ENCODE measurements at regions not wholly inside any gene's neighbourhood (a gene's known extent, or its start where the extent isn't known, plus 50 kb on each side); places are given as distances from the start of the nearest gene placed in this dataset.

GRCh38 chr3:110528305-110529121 lies 543.1 kb upstream of the NECTIN3 start:
- DNase-seq (ENCODE audit: low read depth in 3 of 3): no peak

DNA sequence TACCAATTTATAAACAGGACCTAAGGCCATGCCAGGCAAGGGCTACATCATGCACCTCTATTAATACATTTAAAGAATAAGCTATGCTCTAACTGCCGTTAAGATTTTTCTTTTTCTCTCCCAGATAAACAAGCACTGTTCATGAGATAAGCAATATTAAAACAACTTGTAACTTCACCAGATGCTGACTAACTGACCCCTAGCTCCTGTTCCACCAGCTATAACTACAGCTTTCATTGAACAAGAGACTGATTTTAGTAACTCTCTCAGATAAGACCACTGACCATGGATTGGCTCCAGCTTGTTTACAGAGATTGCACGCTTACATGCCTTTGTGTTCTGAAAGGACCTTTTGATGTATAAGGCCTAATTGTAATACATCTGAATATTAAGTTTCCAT lies 540.7 kb upstream of the NECTIN3 start:
- DNase-seq (ENCODE audit: low read depth in 3 of 3): no peak

- DNase-seq (ENCODE audit: low read depth in 3 of 3): no peak
Measured at GRCh38 chr3:110533089-110533488, 538.5 kb upstream of the NECTIN3 start.

DNA sequence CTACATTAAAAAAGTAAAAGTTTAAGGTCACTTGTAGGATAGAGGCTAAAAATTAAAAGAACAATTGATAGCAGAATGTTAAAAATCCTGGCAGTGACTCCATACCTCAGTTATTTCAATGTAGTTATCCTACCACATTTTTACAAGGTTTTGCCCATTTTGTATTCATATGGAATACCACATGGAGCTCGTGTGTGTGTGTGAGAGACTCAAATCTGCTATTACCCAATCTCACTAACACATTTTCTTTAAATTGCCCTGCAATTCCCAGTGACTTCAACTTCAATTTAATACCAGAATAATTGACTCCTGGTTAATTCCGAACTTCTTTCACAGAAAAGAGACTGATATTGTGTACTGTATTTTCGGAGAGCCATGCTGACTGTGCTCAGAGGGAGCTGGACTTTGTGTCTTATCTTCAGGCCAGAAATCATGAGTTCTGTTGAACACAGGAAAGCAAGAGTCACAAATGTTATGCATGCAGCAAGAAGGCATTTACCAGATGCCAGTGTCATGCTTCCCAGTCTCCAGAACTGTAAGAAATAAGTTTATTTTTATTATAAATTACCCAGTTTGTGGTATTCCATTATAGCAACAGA lies 529.0 kb upstream of the NECTIN3 start:
- DNase-seq (ENCODE audit: low read depth in 3 of 3): no peak

DNA sequence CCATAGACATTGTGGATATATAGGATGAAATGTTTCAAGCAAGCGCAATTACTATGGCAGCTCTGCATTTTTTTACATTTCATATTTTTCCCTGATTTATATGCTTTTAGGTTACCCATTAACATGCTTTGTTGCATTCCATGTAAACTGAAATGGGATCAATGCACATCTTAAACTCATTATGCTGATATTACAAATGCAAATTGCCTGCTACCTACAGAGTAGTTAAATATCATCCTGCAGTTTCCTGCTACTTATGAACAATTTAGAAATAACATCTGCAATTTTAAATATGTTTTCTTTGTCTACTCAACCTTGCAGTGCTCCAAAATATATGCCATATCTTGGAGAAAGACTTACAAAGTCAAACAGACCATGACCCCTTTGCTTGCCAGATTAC lies 526.9 kb upstream of the NECTIN3 start:
- no peak for DNase-seq (ENCODE audit: low read depth in 3 of 3)

GRCh38 chr3:110550511-110550910 lies 521.1 kb upstream of the NECTIN3 start:
- DNase-seq (ENCODE audit: low read depth in 3 of 3): no peak

DNA sequence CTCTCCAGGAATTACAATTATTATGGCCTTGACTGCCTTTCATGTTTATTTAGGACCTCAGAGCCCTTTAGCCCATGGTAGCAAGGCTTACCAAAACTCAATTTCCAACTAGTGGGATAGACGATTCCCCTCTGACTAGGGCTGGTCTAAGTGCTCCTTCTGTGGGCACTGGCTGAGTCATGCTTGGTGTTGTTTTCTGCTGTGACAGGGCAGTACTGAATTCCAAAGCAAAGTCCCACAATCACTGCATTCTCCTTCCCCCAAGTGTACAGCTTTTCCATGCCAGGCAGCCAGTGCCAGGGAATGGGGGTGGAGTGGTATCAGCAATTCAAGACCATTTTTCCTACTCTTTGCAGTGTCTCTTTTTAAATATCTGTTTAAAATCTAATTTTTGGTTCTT lies 509.0 kb upstream of the NECTIN3 start:
- DNase-seq (ENCODE audit: low read depth in 3 of 3): no peak

GRCh38 chr3:110564674-110565073 lies 506.9 kb upstream of the NECTIN3 start:
- DNase-seq (ENCODE audit: low read depth in 3 of 3): no peak

DNA sequence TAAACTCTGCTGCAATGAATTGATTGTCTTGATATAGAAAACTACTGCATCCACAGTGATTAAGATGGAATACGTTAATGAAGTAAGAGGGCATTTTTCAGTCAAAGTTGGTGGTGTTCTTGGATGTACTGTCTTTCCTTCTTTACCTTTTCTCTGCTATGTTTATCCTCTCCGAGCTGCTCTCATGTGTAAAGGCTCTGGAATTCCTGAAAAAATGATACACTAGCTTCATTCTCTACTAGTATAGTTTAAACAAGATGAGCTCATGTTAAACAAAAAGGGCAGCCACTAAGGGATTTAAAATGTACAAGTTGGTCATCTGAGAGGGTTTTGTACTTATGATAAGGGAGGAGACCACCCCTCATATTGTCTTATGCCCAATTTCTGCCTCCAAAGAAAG lies 504.6 kb upstream of the NECTIN3 start:
- no peak for DNase-seq (ENCODE audit: low read depth in 3 of 3)

DNA sequence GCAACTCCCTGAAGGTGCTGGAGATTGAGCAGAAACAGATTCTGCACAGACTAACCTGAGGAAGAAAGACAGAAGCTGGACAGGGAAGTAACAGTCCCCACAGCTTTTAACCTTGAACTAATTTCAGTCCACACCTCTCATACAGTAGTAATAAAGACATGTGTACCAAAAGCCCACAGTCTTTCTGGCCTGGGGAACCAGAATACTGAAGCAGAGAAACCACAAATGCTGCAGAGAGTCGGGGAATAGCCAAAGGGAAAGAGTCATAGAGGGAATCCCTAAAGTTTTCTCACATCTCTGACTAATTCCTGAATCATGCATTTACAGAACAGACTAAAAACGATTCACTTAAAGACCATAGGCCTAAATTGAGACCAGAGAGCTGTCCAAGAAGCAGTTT lies 503.4 kb upstream of the NECTIN3 start:
- no peak for DNase-seq (ENCODE audit: low read depth in 3 of 3)

- DNase-seq (ENCODE audit: low read depth in 3 of 3): no peak
Measured at GRCh38 chr3:110569073-110569472, 502.5 kb upstream of the NECTIN3 start.

GRCh38 chr3:110575702-110576101 lies 495.9 kb upstream of the NECTIN3 start:
- DNase-seq (ENCODE audit: low read depth in 3 of 3): no peak

GRCh38 chr3:110576960-110577359 lies 494.7 kb upstream of the NECTIN3 start:
- no peak for DNase-seq (ENCODE audit: low read depth in 3 of 3)

- no peak for DNase-seq (ENCODE audit: low read depth in 3 of 3)
Measured at GRCh38 chr3:110577854-110578253, 493.8 kb upstream of the NECTIN3 start.

GRCh38 chr3:110579840-110580550 lies 491.6 kb upstream of the NECTIN3 start:
- no peak for DNase-seq (ENCODE audit: low read depth in 3 of 3)

GRCh38 chr3:110583373-110583935 lies 488.2 kb upstream of the NECTIN3 start:
- no peak for DNase-seq (ENCODE audit: low read depth in 3 of 3)

- DNase-seq (ENCODE audit: low read depth in 3 of 3): no peak
Measured at GRCh38 chr3:110588906-110589305, 482.7 kb upstream of the NECTIN3 start.

- no peak for DNase-seq (ENCODE audit: low read depth in 3 of 3)
Measured at GRCh38 chr3:110589341-110589740, 482.3 kb upstream of the NECTIN3 start.

GRCh38 chr3:110593749-110594148 lies 477.9 kb upstream of the NECTIN3 start:
- DNase-seq (ENCODE audit: low read depth in 3 of 3): no peak

DNA sequence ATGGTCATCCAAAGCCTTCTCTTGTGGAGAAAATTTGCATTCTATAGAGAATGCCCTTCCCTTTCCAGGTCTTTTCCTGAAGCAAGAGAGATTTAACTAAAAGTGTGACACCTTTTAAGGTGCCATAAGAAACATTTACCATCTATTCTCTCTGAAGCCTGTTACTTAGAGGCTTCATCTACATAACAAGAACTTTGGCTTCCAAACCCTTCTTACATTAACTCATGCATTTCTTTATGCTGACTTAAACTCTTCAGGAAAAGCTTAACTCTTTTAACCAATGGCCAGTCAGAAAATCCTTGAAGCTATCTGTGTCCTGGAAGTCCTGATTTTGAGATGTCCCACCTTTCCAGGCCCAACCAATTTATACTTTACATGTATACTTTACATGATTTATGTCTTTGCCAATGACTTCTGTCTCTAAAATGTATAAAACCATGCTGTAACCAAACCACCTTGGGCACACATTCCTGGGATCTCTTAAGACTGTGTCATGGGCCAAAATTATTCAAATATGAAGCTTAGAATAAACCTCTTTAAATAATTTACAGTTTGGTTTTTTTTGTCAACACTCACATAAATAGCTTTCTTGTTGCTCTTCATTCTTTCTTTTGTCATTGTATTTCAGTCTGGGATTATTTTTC lies 472.6 kb upstream of the NECTIN3 start:
- no peak for DNase-seq (ENCODE audit: low read depth in 3 of 3)

DNA sequence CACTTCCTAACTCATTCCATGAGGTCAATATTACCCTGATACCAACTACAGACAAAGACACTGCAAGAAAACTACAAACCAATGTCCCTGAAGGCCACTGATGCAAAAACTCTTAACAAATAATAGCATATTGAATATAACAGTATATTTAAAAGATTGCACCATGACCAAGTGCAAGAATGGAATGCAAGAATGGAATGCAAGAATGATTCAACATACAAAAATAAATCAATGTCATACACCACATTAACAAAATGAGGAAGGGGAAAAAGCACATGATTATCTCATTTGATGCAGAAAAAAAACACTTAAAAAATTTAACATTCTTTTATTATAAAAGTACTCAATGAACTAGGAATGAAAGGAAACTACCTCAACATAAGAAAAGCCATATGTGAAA lies 463.1 kb upstream of the NECTIN3 start:
- no peak for DNase-seq (ENCODE audit: low read depth in 3 of 3)

- DNase-seq (ENCODE audit: low read depth in 3 of 3): no peak
Measured at GRCh38 chr3:110612045-110612444, 459.6 kb upstream of the NECTIN3 start.
